ENCODE measurements at regions not wholly inside any gene's neighbourhood (a gene's known extent, or its start where the extent isn't known, plus 50 kb on each side); places are given as distances from the start of the nearest gene placed in this dataset.

DNA sequence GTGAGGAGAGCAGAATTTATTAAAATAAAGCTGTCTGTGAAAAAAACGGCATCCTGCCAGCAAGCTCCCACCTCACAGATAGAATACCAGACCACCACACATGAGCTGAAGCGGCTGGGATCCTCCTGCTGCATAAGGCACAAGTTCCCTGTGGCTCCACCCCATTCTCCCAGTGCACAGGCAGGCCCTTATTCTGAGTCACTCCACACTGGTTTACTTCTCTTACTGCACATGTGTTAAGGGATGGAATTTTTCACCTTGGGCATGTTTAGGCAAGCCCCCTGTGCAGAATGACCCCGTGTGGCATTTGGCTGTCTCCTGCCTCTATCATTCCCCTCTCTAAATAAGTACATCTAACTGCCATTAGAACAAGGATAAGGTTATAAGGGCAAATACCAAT is 115.0 kb upstream of the ELAVL2 start:
- 57 to 71% methylated on average over 2 to 3 of the region's 3 CpGs for WGBS, 2 donors (ENCODE audit: low coverage in 1 of 2)
- peaks cover 15 to 17% of the 10 kb centered on the region in 2 donors for H3K9me3 ChIP-seq
- intact Hi-C loops (cut with DNase I; ENCODE audit: low total_unique reads): no loop called here
- no peak for DNase-seq
- no peaks in the 10 kb centered on the region for H3K4me1 ChIP-seq
- H3K4me3 ChIP-seq: no peak overlapping the region
- TF ChIP-seq POLR2A (IDR thresholded peaks at IDR 0.05) (no peak), POLR2AphosphoS5 (IDR thresholded peaks at IDR 0.05) (no peak), EP300 (IDR thresholded peaks at IDR 0.05; ENCODE audit: low read depth) (no peak)
- TF ChIP-seq, protein P1, sequence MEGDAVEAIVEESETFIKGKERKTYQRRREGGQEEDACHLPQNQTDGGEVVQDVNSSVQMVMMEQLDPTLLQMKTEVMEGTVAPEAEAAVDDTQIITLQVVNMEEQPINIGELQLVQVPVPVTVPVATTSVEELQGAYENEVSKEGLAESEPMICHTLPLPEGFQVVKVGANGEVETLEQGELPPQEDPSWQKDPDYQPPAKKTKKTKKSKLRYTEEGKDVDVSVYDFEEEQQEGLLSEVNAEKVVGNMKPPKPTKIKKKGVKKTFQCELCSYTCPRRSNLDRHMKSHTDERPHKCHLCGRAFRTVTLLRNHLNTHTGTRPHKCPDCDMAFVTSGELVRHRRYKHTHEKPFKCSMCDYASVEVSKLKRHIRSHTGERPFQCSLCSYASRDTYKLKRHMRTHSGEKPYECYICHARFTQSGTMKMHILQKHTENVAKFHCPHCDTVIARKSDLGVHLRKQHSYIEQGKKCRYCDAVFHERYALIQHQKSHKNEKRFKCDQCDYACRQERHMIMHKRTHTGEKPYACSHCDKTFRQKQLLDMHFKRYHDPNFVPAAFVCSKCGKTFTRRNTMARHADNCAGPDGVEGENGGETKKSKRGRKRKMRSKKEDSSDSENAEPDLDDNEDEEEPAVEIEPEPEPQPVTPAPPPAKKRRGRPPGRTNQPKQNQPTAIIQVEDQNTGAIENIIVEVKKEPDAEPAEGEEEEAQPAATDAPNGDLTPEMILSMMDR (IDR thresholded peaks at IDR 0.05): no peak
- in situ Hi-C loops (cut with MboI; ENCODE audit: low pct_ligation_motif_present in 1 of 4, low pct_unique_long_range_greater_than_20kb in 1 of 4, low sequenced_read_pairs in 3 of 4): no loop called here
- H3K27me3 ChIP-seq: no peaks in the 10 kb centered on the region
- H3K27ac ChIP-seq: no peak overlapping the region
- no peaks in the 10 kb centered on the region for H3K36me3 ChIP-seq

DNA sequence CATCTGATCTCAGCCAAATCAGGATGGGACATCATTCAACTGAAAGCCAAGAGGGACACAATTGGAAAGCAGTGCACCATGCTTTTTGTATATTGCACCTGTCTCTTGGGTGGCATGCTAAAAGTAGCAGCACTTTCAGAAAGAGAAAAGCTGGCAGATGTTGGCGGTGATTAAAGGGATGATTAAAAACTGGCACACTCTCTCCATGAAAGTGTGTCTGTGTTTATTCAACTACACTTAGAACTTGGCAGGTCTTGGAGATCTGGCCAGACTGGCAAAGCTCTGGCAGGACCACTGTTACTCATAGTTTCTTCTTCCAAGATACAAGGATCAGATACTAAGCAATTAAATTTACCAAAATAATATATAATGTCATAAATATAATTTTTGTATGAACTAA is 112.9 kb upstream of the ELAVL2 start:
- H3K27me3 ChIP-seq: no peaks in the 10 kb centered on the region
- intact Hi-C loops (cut with DNase I; ENCODE audit: low total_unique reads) (no loop called here), in situ Hi-C loops (cut with MboI; ENCODE audit: low pct_ligation_motif_present in 1 of 4, low pct_unique_long_range_greater_than_20kb in 1 of 4, low sequenced_read_pairs in 3 of 4) (no loop called here)
- DNase-seq: no peak
- no peak overlapping the region for H3K27ac ChIP-seq
- TF ChIP-seq, protein P1 (IDR thresholded peaks at IDR 0.05): no peak
- TF ChIP-seq POLR2A (IDR thresholded peaks at IDR 0.05) (no peak), EP300 (IDR thresholded peaks at IDR 0.05; ENCODE audit: low read depth) (no peak), POLR2AphosphoS5 (IDR thresholded peaks at IDR 0.05) (peak in 1 of 3 donors; percentile 11)
- H3K4me1 ChIP-seq: no peaks in the 10 kb centered on the region
- H3K9me3 ChIP-seq: peaks cover 6 to 7% of the 10 kb centered on the region in 2 donors
- H3K4me3 ChIP-seq: no peak overlapping the region
- 75 to 92% methylated on average over 1 of the region's 1 CpG for WGBS, 2 donors (ENCODE audit: low coverage in 1 of 2)
- H3K36me3 ChIP-seq: no peaks in the 10 kb centered on the region

DNA sequence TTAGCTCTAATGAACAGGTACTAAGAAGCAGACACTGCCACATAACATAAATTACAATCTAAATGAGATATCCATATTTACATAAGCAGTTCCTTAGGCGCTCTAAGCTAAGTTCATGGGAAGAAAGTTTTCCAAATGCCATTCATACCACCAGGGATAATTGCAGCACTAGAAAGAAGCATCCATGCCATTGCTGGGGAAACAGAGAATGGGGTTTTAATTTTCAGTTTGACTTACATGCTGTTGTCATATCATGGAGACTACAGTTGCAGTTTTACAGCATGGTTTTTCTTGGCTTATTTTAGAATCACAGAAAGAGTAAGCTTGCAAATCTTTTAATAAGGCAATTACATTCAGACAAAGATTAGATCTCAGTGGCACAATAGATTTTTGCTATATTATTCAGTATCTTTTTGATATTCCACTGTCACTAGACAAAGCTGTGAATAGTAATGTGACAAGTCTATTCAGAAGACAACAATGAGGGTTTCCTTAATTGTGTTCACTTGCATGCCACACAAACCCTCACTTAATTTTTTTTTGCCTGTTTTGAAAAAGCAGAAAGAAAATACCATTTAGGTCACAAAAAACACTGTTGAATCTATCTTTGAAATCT is 108.4 kb upstream of the ELAVL2 start:
- Histone ChIP-seq H3K9me3 (no peaks in the 10 kb centered on the region), H3K27me3 (no peaks in the 10 kb centered on the region), H3K36me3 (no peaks in the 10 kb centered on the region), H3K27ac (no peak overlapping the region), H3K4me3 (no peak overlapping the region), H3K4me1 (no peaks in the 10 kb centered on the region)
- 13 to 46% methylated on average over 1 of the region's 1 CpG for WGBS, 2 donors (ENCODE audit: low coverage in 1 of 2)
- no peak for DNase-seq
- in situ Hi-C loops (cut with MboI; ENCODE audit: low pct_ligation_motif_present in 1 of 4, low pct_unique_long_range_greater_than_20kb in 1 of 4, low sequenced_read_pairs in 3 of 4) (no loop called here), intact Hi-C loops (cut with DNase I; ENCODE audit: low total_unique reads) (no loop called here)
- TF ChIP-seq, protein P1 (IDR thresholded peaks at IDR 0.05): no peak
- TF ChIP-seq POLR2A (IDR thresholded peaks at IDR 0.05) (no peak), POLR2AphosphoS5 (IDR thresholded peaks at IDR 0.05) (no peak), EP300 (IDR thresholded peaks at IDR 0.05; ENCODE audit: low read depth) (no peak)

DNA sequence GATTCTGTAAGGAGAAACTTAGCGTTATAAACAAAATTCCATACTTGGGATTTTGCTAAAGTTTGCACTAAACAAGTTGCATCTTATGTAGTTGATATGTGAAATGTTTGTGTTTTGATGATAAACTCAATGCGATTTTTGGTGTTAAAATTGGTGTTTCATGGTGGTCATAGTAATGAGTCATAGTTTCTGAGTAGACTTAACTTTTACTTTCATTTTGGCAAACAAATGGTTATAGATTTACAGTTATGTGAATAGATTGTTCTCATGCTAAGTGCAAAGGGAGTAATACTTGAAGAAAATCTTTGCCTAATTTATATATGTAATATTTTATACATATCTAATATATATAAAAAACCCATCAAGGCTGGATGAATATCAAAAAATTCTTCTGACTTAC is 107.3 kb upstream of the ELAVL2 start:
- no peak for DNase-seq

More for the DNA sequence above, 107.3 kb upstream of the ELAVL2 start:
- H3K4me1 ChIP-seq: no peaks in the 10 kb centered on the region
- no peak overlapping the region for H3K4me3 ChIP-seq
- H3K36me3 ChIP-seq: no peaks in the 10 kb centered on the region
- in situ Hi-C loops (cut with MboI; ENCODE audit: low pct_ligation_motif_present in 1 of 4, low pct_unique_long_range_greater_than_20kb in 1 of 4, low sequenced_read_pairs in 3 of 4) (no loop called here), intact Hi-C loops (cut with DNase I; ENCODE audit: low total_unique reads) (no loop called here)
- H3K9me3 ChIP-seq: no peaks in the 10 kb centered on the region
- H3K27ac ChIP-seq: no peak overlapping the region
- no peak for TF ChIP-seq POLR2AphosphoS5 (IDR thresholded peaks at IDR 0.05)
- no peak for TF ChIP-seq EP300 (IDR thresholded peaks at IDR 0.05; ENCODE audit: low read depth)
- TF ChIP-seq, protein P1 (IDR thresholded peaks at IDR 0.05): no peak
- TF ChIP-seq POLR2A (IDR thresholded peaks at IDR 0.05): no peak
- no peaks in the 10 kb centered on the region for H3K27me3 ChIP-seq
- 77 to 86% methylated on average over 2 of the region's 2 CpGs for WGBS, 2 donors (ENCODE audit: low coverage in 1 of 2)
